Cardiac muscle cell (in vitro differentiated cells and primary cell): ENCODE measurements at regions not wholly inside any gene's neighbourhood (a gene's known extent, or its start where the extent isn't known, plus 50 kb on each side); places are given as distances from the start of the nearest gene placed in this dataset.
"Not testable (repeated sequence)": the region's sequence is repeated elsewhere in the genome, so short reads cannot be mapped to it uniquely, and the experiment has no call there.

ENCODE experiments used
- DNase-seq, 2 donors: peaks; one replicate each; pipeline versions ENCODE4 v3.0.0 to v3.0.0-alpha.2; 2010 to 2017; ENCODE audit warnings: low read depth in 1 of 2, low spot score in 1 of 2
- H3K27ac ChIP-seq: fragments of 200-600 bp; sonication (generic); 2 replicates; pipeline ENCODE4 v1.5.1; 2016
- H3K27me3 ChIP-seq: fragments of 200-600 bp; sonication (generic); 2 replicates; pipeline ENCODE4 v1.6.0; 2016; ENCODE audit warnings: control low read depth
- H3K36me3 ChIP-seq: fragments of 200-600 bp; sonication (generic); 2 replicates; pipeline ENCODE4 v1.5.1; 2016; ENCODE audit warnings: control low read depth
- H3K4me1 ChIP-seq: fragments of 200-600 bp; sonication (generic); 2 replicates; pipeline ENCODE4 v1.8.1; 2017; ENCODE audit warnings: low read depth, mild to moderate bottlenecking, mixed run types
- H3K4me3 ChIP-seq: fragments of 200-600 bp; sonication (generic); 2 replicates; pipeline ENCODE4 v1.5.1; 2016; ENCODE audit warnings: mild to moderate bottlenecking
- H3K9me3 ChIP-seq: fragments of 200-600 bp; sonication (generic); 2 replicates; pipeline ENCODE4 v1.5.1; 2017; ENCODE audit warnings: low read depth, mild to moderate bottlenecking, control low read depth
- TF ChIP-seq, protein P1 (sequence below): IDR thresholded peaks from 2 replicates; pipeline ENCODE4 v1.5.1; 2012; ENCODE audit warnings: low read depth, mild to moderate bottlenecking, low read length

DNA sequence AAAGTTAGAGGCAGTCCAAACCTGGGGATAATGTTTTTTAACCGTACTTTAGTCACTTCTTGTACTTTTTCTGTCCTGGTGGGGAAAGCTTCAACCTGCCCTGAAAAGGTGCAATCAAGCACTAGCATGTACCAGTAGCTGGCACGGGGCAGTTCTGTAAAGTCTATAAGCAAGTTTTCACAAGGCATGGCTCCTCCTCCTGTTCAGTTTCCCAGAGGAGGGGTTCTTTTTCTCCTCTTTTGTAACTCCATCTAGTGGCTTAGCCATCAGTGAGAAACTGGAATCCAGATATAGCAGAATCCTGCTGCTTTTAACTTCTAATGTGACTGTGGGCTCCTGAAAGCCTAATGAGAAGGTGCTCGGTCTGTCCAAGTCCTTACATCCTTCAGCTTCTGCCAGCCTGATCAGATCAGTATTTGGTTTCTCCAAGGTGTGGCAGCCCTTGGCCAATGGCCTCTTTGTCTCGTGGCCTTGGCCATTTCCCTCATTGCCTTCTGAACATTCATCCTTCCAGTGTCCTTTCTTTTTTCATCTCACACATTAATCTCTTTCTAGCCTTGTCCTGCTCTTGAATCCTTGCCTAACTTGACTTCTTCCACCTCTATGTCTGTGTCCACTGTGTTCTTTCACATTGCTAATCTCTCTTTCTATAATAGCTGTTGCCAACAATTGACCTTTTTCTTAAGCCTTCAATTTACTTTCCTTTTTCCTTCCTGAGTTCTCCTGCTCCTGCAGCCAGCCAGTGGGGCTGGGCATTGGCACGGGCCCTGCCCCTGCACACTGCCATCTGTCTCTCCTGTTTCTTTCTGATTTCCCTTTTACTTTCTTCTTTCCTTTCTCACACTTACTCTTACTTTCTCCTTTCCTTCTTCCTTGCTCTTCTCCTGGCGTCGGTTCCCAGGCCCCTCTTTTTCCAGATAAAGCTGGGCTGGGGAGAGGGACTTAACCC, 222.0 kb upstream of the SYNCRIP start:
- no peaks in the 10 kb centered on the region for H3K9me3 ChIP-seq
- H3K27ac ChIP-seq = peak overlapping the region; percentile 23
- TF ChIP-seq, protein P1, sequence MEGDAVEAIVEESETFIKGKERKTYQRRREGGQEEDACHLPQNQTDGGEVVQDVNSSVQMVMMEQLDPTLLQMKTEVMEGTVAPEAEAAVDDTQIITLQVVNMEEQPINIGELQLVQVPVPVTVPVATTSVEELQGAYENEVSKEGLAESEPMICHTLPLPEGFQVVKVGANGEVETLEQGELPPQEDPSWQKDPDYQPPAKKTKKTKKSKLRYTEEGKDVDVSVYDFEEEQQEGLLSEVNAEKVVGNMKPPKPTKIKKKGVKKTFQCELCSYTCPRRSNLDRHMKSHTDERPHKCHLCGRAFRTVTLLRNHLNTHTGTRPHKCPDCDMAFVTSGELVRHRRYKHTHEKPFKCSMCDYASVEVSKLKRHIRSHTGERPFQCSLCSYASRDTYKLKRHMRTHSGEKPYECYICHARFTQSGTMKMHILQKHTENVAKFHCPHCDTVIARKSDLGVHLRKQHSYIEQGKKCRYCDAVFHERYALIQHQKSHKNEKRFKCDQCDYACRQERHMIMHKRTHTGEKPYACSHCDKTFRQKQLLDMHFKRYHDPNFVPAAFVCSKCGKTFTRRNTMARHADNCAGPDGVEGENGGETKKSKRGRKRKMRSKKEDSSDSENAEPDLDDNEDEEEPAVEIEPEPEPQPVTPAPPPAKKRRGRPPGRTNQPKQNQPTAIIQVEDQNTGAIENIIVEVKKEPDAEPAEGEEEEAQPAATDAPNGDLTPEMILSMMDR = peak; percentile 26
- DNase-seq = peak in 1 of 2 donors; percentile 47
- H3K36me3 ChIP-seq = no peaks in the 10 kb centered on the region
- H3K4me1 ChIP-seq = peaks cover 28% of the 10 kb centered on the region
- no peaks in the 10 kb centered on the region for H3K27me3 ChIP-seq
- H3K4me3 ChIP-seq = no peak overlapping the region

DNA sequence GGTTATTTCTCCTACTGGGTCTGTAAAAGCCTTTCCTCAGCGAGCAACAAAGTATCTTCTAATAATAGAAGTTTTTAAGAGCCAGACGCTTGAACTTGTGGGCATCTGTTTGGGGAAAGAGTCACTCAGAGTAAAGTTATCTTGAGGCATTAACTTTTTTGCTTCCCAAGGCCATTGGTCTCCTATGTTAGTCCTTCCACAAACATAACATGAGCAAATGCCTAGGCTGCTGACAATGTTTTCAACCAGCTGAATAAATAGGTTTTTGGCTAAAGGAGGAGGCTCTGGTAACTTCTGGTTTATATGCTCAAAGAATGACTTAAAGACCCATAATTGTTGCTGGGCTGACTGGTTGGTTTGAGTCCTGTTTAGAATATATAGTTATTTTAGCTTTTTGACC, 213.5 kb upstream of the SYNCRIP start:
- Histone ChIP-seq H3K4me3 (no peak overlapping the region), H3K27ac (peak overlapping the region; percentile 72), H3K36me3 (no peaks in the 10 kb centered on the region), H3K4me1 (peaks cover 23% of the 10 kb centered on the region), H3K9me3 (no peaks in the 10 kb centered on the region), H3K27me3 (no peaks in the 10 kb centered on the region)
- TF ChIP-seq, protein P1 = no peak
- no peak for DNase-seq

DNA sequence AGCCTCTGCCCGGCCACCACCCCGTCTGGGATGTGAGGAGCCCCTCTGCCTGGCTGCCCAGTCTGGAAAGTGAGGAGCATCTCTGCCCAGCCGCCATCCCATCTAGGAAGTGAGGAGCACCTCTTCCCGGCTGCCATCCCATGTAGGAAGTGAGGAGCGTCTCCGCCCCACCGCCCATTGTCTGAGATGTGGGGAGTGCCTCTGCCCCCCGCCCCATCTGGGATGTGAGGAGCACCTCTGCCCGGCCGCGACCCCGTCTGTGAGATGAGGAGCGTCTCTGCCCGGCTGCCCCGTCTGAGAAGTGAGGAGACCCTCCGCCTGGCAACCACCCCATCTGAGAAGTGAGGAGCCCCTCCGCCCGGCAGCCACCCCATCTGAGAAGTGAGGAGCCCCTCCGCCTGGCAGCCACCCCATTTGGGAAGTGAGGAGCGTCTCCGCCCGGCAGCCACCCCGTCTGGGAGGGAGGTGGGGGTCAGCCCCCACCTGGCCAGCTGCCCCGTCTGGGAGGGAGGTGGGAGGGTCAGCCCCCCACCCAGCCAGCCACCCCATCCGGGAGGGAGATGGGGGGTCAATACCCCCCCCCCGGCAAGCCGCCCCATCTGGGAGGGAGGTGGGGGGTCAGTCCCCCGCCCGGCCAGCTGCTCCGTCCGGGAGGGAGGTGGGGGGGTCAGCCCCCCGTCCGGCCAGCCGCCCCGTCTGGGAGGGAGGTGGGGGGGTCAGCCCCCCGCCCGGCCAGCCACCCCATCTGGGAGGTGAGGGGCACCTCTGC, 195.8 kb upstream of the SYNCRIP start:
- H3K27ac ChIP-seq, H3K4me1 ChIP-seq, DNase-seq, H3K36me3 ChIP-seq, H3K4me3 ChIP-seq, H3K9me3 ChIP-seq, H3K27me3 ChIP-seq: not testable (repeated sequence)

DNA sequence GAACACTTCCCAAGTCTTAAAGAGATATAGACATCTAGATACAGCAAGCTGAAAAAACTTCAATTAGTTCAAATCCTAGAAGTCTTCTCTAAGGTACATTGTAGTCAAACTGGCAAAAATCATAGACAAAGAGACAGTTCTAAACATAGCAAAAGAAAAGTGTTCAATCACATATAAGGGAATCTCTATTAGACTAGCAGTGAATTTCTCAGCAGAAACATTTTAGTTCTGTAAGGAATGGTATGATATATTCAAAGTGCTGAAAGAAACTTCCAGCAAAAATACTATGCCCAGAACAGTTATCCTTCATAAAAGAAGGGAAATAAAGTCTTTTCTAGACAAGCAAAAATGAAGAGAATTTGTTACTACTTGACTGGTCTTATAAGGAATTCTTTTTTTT, 186.3 kb upstream of the SYNCRIP start:
- Histone ChIP-seq H3K4me1 (no peaks in the 10 kb centered on the region), H3K27ac (no peak overlapping the region), H3K36me3 (no peaks in the 10 kb centered on the region), H3K9me3 (no peaks in the 10 kb centered on the region), H3K27me3 (no peaks in the 10 kb centered on the region), H3K4me3 (no peak overlapping the region)
- TF ChIP-seq, protein P1 = no peak
- DNase-seq = no peak

DNA sequence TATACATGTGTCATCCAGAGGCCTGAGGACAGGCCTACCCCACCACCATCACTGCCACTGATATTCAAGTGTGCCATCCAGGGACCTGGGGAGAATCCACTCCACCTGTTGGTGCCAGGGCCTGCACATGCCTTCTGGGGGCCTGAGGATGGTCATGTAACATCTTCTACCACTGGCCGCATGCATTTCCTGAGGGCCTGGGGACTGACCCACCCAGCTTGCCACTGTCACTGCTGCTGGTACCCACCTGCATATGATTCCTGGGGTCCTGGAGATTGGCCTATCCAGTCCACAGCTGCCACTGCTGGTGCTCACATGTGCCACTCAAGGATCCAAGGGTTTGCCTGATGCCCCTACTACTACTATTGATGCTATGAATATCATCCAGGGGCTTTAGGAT, 184.3 kb upstream of the SYNCRIP start:
- Histone ChIP-seq H3K9me3 (no peaks in the 10 kb centered on the region), H3K36me3 (no peaks in the 10 kb centered on the region), H3K4me3 (no peak overlapping the region), H3K27me3 (no peaks in the 10 kb centered on the region), H3K4me1 (no peaks in the 10 kb centered on the region), H3K27ac (no peak overlapping the region)
- DNase-seq = no peak
- TF ChIP-seq, protein P1 = no peak

DNA sequence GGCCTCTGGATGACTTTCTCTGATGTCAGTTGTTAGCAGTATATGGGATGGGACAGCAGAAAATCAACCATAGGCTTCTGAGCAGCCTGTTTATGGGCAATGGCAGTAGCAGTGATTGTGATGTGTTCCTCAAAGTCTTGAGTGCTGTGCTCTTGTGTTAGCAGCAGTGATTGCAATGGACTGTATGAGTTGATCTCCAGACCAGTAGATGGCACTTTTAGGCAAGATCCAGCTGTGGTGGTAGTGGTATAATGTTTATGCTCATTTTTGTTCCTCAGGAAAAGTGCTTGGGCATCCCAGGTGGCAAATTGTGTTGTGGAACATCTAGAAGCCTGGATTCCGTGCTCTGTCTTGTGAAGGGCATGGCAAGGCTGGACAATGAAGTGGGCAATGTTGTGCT, 181.6 kb upstream of the SYNCRIP start:
- Histone ChIP-seq H3K4me1 (no peaks in the 10 kb centered on the region), H3K36me3 (no peaks in the 10 kb centered on the region), H3K27ac (no peak overlapping the region), H3K27me3 (no peaks in the 10 kb centered on the region), H3K9me3 (no peaks in the 10 kb centered on the region), H3K4me3 (no peak overlapping the region)
- no peak for DNase-seq
- TF ChIP-seq, protein P1 = no peak
